ENCODE measurements at regions not wholly inside any gene's neighbourhood (a gene's known extent, or its start where the extent isn't known, plus 50 kb on each side); places are given as distances from the start of the nearest gene placed in this dataset.

DNA sequence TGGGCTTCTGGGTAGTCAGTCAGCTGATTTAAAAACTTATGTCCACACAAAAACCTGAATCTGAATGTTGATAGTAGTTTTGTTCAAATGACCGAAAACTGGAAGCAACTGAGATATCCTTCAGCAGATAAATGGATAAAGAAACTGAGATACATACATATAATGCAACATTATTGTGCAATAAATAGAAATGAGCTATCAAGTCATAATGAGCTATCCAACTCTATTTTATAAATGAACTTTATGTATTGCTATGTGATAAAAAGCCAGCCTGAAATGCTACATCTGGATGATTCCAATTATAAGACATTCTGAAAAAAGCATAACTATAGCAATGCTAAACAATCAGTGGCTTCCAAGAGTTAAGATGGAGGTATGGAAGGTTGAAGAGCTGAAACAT is 748.7 kb downstream of the TNS3 start:
- no peak for TF ChIP-seq POLR2AphosphoS5 (IDR thresholded peaks at IDR 0.05; ENCODE audit: borderline replicate concordance, low read depth, low read length)
- no peak for TF ChIP-seq EZH2 (IDR thresholded peaks at IDR 0.05)
- TF ChIP-seq FOXP2 (optimal IDR thresholded peaks at IDR 0.05; ENCODE audit: control extremely low read depth, extremely low read length, insufficient read depth): no peak
- no peaks in the 10 kb centered on the region for H3K36me3 ChIP-seq (ENCODE audit: insufficient read depth, low read length)
- DNase-seq (ENCODE audit: low read depth, low spot score): no peak

DNA sequence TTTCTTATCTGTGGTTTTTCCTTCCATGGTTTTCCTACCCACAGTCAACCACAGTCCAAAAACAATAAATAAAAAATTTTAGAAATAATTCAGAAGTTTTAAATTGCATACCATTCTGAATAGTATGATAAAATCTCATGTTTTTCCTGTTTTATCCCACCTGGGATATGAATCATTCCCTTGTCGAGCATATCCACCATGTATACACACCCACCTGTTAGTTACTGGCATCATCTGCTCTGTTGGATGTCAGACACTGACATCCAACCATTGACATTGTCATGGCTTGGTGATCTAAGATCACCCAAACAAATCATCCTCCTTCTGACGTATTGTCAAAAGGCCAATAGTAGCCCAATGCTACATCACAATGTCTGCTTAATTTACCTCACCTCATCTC is 749.8 kb downstream of the TNS3 start:
- H3K9me3 ChIP-seq (ENCODE audit: low read depth, low read length): no peaks in the 10 kb centered on the region
- no peak overlapping the region for H3K27ac ChIP-seq
- no peaks in the 10 kb centered on the region for H3K36me3 ChIP-seq (ENCODE audit: insufficient read depth, low read length)
- no peak overlapping the region for H3K9ac ChIP-seq (ENCODE audit: insufficient read length)
- no peak for DNase-seq (ENCODE audit: low read depth, low spot score)
- H3K4me3 ChIP-seq: no peak overlapping the region
- TF ChIP-seq POLR2AphosphoS5 (IDR thresholded peaks at IDR 0.05; ENCODE audit: borderline replicate concordance, low read depth, low read length) (no peak), EZH2 (IDR thresholded peaks at IDR 0.05) (no peak), FOXP2 (optimal IDR thresholded peaks at IDR 0.05; ENCODE audit: control extremely low read depth, extremely low read length, insufficient read depth) (no peak)

More for the DNA sequence above, 748.7 kb downstream of the TNS3 start:
- Histone ChIP-seq H3K9me3 (ENCODE audit: low read depth, low read length) (no peaks in the 10 kb centered on the region), H3K27ac (no peak overlapping the region), H3K4me3 (no peak overlapping the region), H3K9ac (ENCODE audit: insufficient read length) (no peak overlapping the region)

DNA sequence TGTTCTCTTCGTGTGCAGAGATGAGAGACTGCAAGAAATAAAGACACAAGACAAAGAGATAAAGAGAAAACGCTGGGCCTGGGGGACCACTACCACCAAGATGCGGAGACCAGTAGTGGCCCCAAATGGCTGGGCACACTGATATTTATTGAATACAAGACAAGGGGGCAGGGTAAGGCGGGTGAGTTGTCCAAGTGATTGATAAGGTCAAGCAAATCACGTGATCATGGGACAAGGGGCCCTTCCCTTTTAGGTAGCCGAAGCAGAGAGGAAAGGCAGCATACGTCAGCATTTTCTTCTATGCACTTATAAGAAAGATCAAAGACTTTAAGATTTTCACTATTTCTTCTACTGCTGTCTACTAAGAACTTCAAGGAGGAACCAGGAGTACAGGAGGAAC is 762.1 kb downstream of the TNS3 start:
- H3K9ac ChIP-seq (ENCODE audit: insufficient read length): no peak overlapping the region
- H3K27ac ChIP-seq: no peak overlapping the region
- H3K4me3 ChIP-seq: no peak overlapping the region
- TF ChIP-seq FOXP2 (optimal IDR thresholded peaks at IDR 0.05; ENCODE audit: control extremely low read depth, extremely low read length, insufficient read depth) (no peak), POLR2AphosphoS5 (IDR thresholded peaks at IDR 0.05; ENCODE audit: borderline replicate concordance, low read depth, low read length) (no peak), EZH2 (IDR thresholded peaks at IDR 0.05) (no peak)
- no peaks in the 10 kb centered on the region for H3K9me3 ChIP-seq (ENCODE audit: low read depth, low read length)
- no peaks in the 10 kb centered on the region for H3K36me3 ChIP-seq (ENCODE audit: insufficient read depth, low read length)
- no peak for DNase-seq (ENCODE audit: low read depth, low spot score)

DNA sequence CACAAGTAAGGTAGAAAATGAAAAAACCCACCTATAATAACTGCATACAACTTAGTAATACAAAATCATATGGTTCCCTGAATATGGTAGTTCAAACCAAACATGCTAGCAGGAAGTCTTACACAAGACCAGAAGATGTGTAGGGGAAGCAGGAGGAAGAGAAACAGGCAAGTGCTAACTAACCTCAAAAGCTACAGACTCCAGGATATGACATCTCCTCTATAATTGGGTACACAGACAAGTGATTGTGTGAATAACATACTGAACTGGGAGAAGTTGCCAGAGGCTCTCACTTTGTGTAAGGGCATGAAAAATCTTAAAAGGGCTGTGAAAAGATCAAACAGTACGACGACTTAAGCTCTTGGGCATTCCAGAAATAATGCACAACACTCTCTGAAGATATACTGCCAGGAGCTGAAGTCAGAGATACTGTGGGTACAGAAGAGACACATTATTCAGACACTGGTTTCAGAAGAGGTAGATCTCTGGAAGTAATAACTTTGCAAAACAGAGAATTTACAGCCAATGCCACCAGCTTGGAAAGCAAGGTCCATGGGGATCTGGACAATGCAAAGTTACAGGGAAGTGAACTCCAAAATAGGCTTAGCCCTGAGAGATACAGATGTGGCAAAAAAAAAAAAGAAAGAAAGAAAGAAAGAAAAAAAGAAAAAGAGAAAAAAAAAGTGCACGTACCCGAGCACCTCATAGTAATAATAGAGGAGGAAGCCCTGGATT is 767.2 kb downstream of the TNS3 start:
- H3K4me3 ChIP-seq: no peak overlapping the region
- no peaks in the 10 kb centered on the region for H3K9me3 ChIP-seq (ENCODE audit: low read depth, low read length)
- no peak for DNase-seq (ENCODE audit: low read depth, low spot score)
- H3K9ac ChIP-seq (ENCODE audit: insufficient read length): no peak overlapping the region
- H3K27ac ChIP-seq: no peak overlapping the region
- no peaks in the 10 kb centered on the region for H3K36me3 ChIP-seq (ENCODE audit: insufficient read depth, low read length)
- TF ChIP-seq FOXP2 (optimal IDR thresholded peaks at IDR 0.05; ENCODE audit: control extremely low read depth, extremely low read length, insufficient read depth) (no peak), POLR2AphosphoS5 (IDR thresholded peaks at IDR 0.05; ENCODE audit: borderline replicate concordance, low read depth, low read length) (no peak), EZH2 (IDR thresholded peaks at IDR 0.05) (no peak)

DNA sequence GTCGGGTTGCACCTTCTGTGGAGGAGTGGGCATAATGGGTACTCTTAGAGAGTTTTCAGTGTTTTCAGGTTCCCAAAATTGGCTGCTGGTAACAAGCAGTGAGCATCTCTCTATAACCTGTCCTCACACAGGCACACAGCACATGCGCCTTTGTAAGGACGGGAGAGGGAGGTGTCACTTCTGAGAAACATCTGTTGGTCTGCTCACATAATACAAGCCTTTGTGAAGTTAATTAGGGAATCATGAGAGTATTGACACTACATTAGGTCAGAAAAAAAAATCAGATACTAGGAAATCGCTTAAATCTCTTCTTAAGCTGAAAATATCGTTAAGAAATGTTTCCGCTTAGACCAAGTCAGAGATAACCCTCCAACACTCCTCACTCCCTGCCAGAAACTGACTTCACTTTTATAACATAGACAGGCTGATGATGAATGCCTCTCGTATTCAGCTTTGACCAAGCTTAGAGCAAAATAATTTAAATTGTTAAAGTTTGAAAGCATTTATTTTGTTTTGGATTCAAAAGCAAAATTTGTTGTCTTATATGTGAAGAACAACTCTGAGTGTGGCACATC is 769.7 kb downstream of the TNS3 start:
- H3K36me3 ChIP-seq (ENCODE audit: insufficient read depth, low read length): no peaks in the 10 kb centered on the region
- no peak for TF ChIP-seq FOXP2 (optimal IDR thresholded peaks at IDR 0.05; ENCODE audit: control extremely low read depth, extremely low read length, insufficient read depth)
- no peak for TF ChIP-seq POLR2AphosphoS5 (IDR thresholded peaks at IDR 0.05; ENCODE audit: borderline replicate concordance, low read depth, low read length)
- TF ChIP-seq EZH2 (IDR thresholded peaks at IDR 0.05): no peak
- DNase-seq (ENCODE audit: low read depth, low spot score): no peak
- no peak overlapping the region for H3K27ac ChIP-seq
- H3K4me3 ChIP-seq: no peak overlapping the region
- no peaks in the 10 kb centered on the region for H3K9me3 ChIP-seq (ENCODE audit: low read depth, low read length)
- no peak overlapping the region for H3K9ac ChIP-seq (ENCODE audit: insufficient read length)

DNA sequence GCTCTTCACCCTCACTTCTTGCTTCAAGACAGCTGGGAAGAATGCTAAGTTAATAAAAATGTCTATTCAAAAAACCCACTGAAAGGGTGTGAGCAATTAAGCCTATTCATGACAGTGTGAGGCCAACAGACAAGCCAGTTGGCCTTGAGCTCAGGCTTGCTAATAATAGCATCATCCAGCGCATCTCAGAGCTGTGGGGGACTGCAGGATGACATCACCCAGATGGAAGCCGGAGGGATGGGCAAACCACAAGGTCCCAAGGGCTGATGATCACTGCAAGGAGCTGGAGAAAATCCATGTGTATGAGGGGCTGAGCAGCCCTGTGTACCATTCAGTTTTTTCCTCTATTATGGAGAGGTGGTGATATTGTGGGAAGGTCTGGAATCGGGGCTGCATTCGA is 770.4 kb downstream of the TNS3 start:
- Histone ChIP-seq H3K9ac (ENCODE audit: insufficient read length) (no peak overlapping the region), H3K9me3 (ENCODE audit: low read depth, low read length) (no peaks in the 10 kb centered on the region), H3K4me3 (no peak overlapping the region), H3K27ac (no peak overlapping the region), H3K36me3 (ENCODE audit: insufficient read depth, low read length) (no peaks in the 10 kb centered on the region)
- TF ChIP-seq POLR2AphosphoS5 (IDR thresholded peaks at IDR 0.05; ENCODE audit: borderline replicate concordance, low read depth, low read length) (no peak), EZH2 (IDR thresholded peaks at IDR 0.05) (no peak), FOXP2 (optimal IDR thresholded peaks at IDR 0.05; ENCODE audit: control extremely low read depth, extremely low read length, insufficient read depth) (no peak)
- no peak for DNase-seq (ENCODE audit: low read depth, low spot score)

DNA sequence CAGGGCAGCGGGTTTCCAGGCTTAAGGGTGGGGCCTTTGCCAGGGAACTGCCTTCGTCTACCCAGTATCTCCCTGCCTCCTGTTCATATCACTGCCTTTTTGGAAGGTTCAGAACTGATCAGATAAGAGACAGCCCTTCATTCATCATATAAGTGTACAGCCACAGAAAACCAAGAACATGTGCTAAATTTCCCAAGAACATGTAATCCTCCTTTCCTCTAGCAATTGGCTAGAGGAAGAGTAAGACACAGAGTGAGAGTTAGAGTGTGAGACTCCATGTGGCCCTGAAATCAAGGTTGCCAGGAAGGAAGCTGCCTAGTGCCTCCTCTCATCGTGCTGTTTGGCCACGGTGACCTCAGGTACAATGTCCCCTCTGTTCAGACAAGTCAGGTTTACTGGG is 770.9 kb downstream of the TNS3 start:
- DNase-seq (ENCODE audit: low read depth, low spot score): no peak
- H3K9ac ChIP-seq (ENCODE audit: insufficient read length): no peak overlapping the region
- H3K27ac ChIP-seq: no peak overlapping the region
- H3K4me3 ChIP-seq: no peak overlapping the region
- no peaks in the 10 kb centered on the region for H3K36me3 ChIP-seq (ENCODE audit: insufficient read depth, low read length)
- TF ChIP-seq EZH2 (IDR thresholded peaks at IDR 0.05): no peak
- no peak for TF ChIP-seq FOXP2 (optimal IDR thresholded peaks at IDR 0.05; ENCODE audit: control extremely low read depth, extremely low read length, insufficient read depth)
- no peak for TF ChIP-seq POLR2AphosphoS5 (IDR thresholded peaks at IDR 0.05; ENCODE audit: borderline replicate concordance, low read depth, low read length)
- no peaks in the 10 kb centered on the region for H3K9me3 ChIP-seq (ENCODE audit: low read depth, low read length)

DNA sequence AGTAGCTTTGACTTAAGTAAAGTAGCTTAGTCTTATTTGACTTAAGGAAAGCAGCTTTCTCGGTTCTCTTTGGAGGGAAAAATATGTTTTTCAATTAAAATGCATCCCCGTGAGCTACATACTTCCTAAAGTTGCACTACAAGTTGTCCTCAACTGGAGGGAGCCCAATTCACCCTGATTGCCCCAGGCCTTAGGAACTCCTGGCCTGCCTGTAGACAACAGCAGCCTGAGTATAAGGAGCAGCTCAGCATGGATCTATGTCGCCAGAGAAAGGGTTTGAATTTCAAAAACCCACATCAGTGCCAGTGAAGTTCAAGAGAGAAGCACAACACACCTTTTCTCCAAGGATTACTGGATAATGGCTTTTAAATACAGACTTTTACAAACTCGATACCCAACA is 772.0 kb downstream of the TNS3 start:
- TF ChIP-seq EZH2 (IDR thresholded peaks at IDR 0.05) (no peak), POLR2AphosphoS5 (IDR thresholded peaks at IDR 0.05; ENCODE audit: borderline replicate concordance, low read depth, low read length) (no peak), FOXP2 (optimal IDR thresholded peaks at IDR 0.05; ENCODE audit: control extremely low read depth, extremely low read length, insufficient read depth) (no peak)
- no peaks in the 10 kb centered on the region for H3K9me3 ChIP-seq (ENCODE audit: low read depth, low read length)
- no peak overlapping the region for H3K4me3 ChIP-seq
- H3K36me3 ChIP-seq (ENCODE audit: insufficient read depth, low read length): no peaks in the 10 kb centered on the region
- H3K27ac ChIP-seq: no peak overlapping the region
- H3K9ac ChIP-seq (ENCODE audit: insufficient read length): no peak overlapping the region
- DNase-seq (ENCODE audit: low read depth, low spot score): no peak

Data from SK-N-MC (cell line).